Spleen (tissue), 11 donors: ENCODE measurements at regions not wholly inside any gene's neighbourhood (a gene's known extent, or its start where the extent isn't known, plus 50 kb on each side); places are given as distances from the start of the nearest gene placed in this dataset.

Experiments
- DNase-seq: peaks from one replicate; pipeline ENCODE4 v3.0.0-alpha.2; 2020
- H3K27ac ChIP-seq, 8 donors: fragments of 200-600 bp; sonication (generic) in 7 of 8; 1 replicate in 4 of 8; 2 replicates in 4 of 8; pipeline versions ENCODE4 v1.5.0 to v1.8.0; 2016 to 2021; ENCODE audit warnings: inconsistent platforms in 4 of 8, mild to moderate bottlenecking in 4 of 8, moderate library complexity in 1 of 8
- H3K27me3 ChIP-seq, 7 donors: fragments of 200-600 bp; sonication (generic) in 6 of 7; replicated peaks in 1 of 7; 1 replicate in 4 of 7; 2 replicates in 3 of 7; pipeline versions ENCODE4 v1.5.0 to v1.8.0; 2016 to 2021; ENCODE audit warnings: inconsistent platforms in 3 of 7, mild to moderate bottlenecking in 1 of 7
- H3K36me3 ChIP-seq, 6 donors: fragments of 200-600 bp; sonication (generic) in 5 of 6; 1 replicate in 4 of 6; 2 replicates in 2 of 6; pipeline versions ENCODE4 v1.5.0 to v1.8.0; 2016 to 2021; ENCODE audit warnings: inconsistent platforms in 2 of 6
- H3K4me1 ChIP-seq, 6 donors: fragments of 200-600 bp; sonication (generic) in 5 of 6; 1 replicate in 3 of 6; 2 replicates in 3 of 6; pipeline versions ENCODE4 v1.5.0 to v1.8.0; 2016 to 2021; ENCODE audit warnings: inconsistent platforms in 3 of 6
- H3K4me3 ChIP-seq, 8 donors: fragments of 200-600 bp; sonication (generic) in 7 of 8; 1 replicate in 4 of 8; 2 replicates in 4 of 8; pipeline versions ENCODE4 v1.5.0 to v1.8.0; 2016 to 2021; ENCODE audit warnings: inconsistent platforms in 4 of 8, mild to moderate bottlenecking in 4 of 8, moderate library complexity in 2 of 8
- H3K9me3 ChIP-seq, 8 donors: fragments of 200-600 bp; sonication (generic) in 7 of 8; 1 replicate in 4 of 8; 2 replicates in 4 of 8; pipeline versions ENCODE4 v1.5.0 to v1.8.0; 2016 to 2021; ENCODE audit warnings: inconsistent platforms in 4 of 8
- POLR2A ChIP-seq, 3 donors: fragments of 450-650 bp; IDR thresholded peaks; one replicate each; pipeline ENCODE4 v1.5.1; 2017; ENCODE audit warnings: antibody characterized with exemption in 3 of 3, mild to moderate bottlenecking in 1 of 3
- POLR2AphosphoS5 ChIP-seq, 3 donors: sonication (generic); formaldehyde crosslinking; IDR thresholded peaks; one replicate each; pipeline ENCODE4 v1.5.1; 2017; ENCODE audit warnings: antibody characterized with exemption in 3 of 3
- WGBS, 5 donors: extraction: QIAGEN DNeasy Blood & Tissue Kit in 3 of 5; methylation state at CpG; one replicate each; pipeline versions ENCODE4 v1.1.5 to v1.1.7; 2013 to 2018; 5-methylcytosine and 5-hydroxymethylcytosine counted together
- intact Hi-C: fragments of 100-400 bp; cut with DNase I; formaldehyde crosslinking; loops from one replicate; pipeline ENCODE4 v1.15.0; 2023; ENCODE audit warnings: low total_unique reads
- TF ChIP-seq, protein P1 (sequence below), 11 experiments: fragments of 200-600 bp in 7 of 11; fragments of 450-650 bp in 4 of 11; sonication (generic) in 4 of 11; IDR thresholded peaks in 8 of 11; conservative IDR thresholded peaks in 3 of 11; 1 replicate in 7 of 11; 2 replicates in 4 of 11; pipeline versions ENCODE4 v1.4.0 to v1.8.0; 2016 to 2021; ENCODE audit warnings: antibody characterized with exemption in 11 of 11, inconsistent platforms in 4 of 11, mild to moderate bottlenecking in 1 of 11
- donor health status: healthy with polysubstance abuse.
- donor health status: DM: no; HTN: no; CAD: no; lungs with moderate emphysema.
- donor health status: DM: no; HTN: no; CAD: no.
- donor health status: Bipolar disorder and iron deficiency.
- donor health status: healthy.
- donor health status: DM: no; HTN: no; CAD: no.
- donor health status: DM: yes; HTN: yes; CAD: no.

DNA sequence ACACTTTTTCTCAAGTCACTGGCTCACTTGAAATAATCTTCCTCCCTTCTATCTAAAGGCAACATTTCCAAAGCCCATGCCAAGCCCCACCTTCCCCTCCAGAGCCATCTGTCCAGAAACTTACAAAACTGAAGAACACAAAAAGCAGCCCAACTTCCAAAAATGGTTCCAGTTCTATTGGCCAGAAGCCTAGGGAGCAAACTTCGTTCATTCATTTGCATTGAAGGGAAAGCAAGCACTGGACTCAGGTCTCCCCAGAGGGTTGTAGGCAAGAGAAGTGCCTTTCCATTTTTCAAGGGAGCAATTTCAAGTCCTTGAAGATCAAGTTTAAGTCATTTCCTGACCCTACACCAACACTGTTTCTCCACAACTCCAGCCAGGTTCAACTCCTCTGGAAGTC is 585.0 kb downstream of the BCL11A start:
- intact Hi-C loops, result no loop called here

DNA sequence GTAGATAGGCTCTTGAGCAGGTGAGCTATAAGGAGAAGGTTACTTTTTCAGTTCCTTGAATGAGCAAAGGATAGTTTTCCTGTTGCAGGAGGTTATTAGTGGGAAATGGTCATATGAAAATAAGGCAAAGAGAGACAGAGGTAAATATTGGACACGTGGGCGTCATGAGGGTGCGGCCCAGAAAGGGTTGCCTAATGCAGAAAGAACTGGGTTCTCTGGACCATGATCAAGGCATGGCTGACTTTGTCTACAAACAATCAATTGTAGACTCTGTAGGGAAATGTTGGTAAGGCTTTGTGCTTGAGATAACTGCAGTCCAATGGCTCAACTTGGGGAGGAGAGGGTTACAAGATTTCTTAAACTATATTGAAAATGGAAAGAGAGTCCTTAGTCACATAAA is 585.8 kb downstream of the BCL11A start:
- no peaks in the 10 kb centered on the region for H3K36me3 ChIP-seq
- intact Hi-C loops, result no loop called here
- TF ChIP-seq POLR2A (IDR thresholded peaks at IDR 0.05) (no peak), POLR2AphosphoS5 (IDR thresholded peaks at IDR 0.05) (no peak)
- TF ChIP-seq, protein P1, sequence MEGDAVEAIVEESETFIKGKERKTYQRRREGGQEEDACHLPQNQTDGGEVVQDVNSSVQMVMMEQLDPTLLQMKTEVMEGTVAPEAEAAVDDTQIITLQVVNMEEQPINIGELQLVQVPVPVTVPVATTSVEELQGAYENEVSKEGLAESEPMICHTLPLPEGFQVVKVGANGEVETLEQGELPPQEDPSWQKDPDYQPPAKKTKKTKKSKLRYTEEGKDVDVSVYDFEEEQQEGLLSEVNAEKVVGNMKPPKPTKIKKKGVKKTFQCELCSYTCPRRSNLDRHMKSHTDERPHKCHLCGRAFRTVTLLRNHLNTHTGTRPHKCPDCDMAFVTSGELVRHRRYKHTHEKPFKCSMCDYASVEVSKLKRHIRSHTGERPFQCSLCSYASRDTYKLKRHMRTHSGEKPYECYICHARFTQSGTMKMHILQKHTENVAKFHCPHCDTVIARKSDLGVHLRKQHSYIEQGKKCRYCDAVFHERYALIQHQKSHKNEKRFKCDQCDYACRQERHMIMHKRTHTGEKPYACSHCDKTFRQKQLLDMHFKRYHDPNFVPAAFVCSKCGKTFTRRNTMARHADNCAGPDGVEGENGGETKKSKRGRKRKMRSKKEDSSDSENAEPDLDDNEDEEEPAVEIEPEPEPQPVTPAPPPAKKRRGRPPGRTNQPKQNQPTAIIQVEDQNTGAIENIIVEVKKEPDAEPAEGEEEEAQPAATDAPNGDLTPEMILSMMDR (IDR thresholded peaks at IDR 0.05 in 8 of 11, conservative IDR thresholded peaks at IDR 0.05 in 3 of 11), result no peak
- no peaks in the 10 kb centered on the region for H3K27me3 ChIP-seq
- no peaks in the 10 kb centered on the region for H3K4me1 ChIP-seq
- H3K9me3 ChIP-seq, result no peaks in the 10 kb centered on the region
- no peak overlapping the region for H3K27ac ChIP-seq
- 91 to 97% (median 94%) methylated on average over 3 of the region's 3 CpGs for WGBS, 5 donors
- H3K4me3 ChIP-seq, result no peak overlapping the region
- no peak for DNase-seq

More for the DNA sequence above, 585.0 kb downstream of the BCL11A start:
- Histone ChIP-seq H3K27me3 (no peaks in the 10 kb centered on the region), H3K4me1 (no peaks in the 10 kb centered on the region), H3K9me3 (no peaks in the 10 kb centered on the region), H3K4me3 (no peak overlapping the region), H3K36me3 (no peaks in the 10 kb centered on the region), H3K27ac (no peak overlapping the region)
- TF ChIP-seq POLR2AphosphoS5 (IDR thresholded peaks at IDR 0.05), result no peak
- TF ChIP-seq, protein P1 (IDR thresholded peaks at IDR 0.05 in 8 of 11, conservative IDR thresholded peaks at IDR 0.05 in 3 of 11), result no peak
- TF ChIP-seq POLR2A (IDR thresholded peaks at IDR 0.05), result no peak
- no peak for DNase-seq
- 42 to 74% (median 64%) methylated on average over 1 of the region's 1 CpG for WGBS, 5 donors

DNA sequence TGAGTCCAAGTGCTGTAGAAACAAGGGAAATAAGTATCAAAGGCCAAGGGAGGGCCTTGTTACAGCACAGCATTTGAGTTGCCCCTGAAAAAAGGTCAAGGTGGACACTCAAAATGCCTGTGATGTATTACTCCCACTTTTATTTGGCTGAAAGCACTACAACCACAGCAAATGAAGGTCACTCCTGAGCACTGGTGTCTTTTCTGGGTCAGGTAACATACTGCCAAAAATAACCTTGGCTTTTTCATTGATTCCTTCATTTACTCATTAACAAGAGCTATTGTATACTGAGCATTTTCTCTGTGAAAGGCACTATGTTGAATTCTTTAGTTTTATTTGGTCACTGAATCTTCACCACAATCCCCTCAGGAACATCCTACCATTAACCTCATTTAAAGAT is 590.3 kb downstream of the BCL11A start:
- Histone ChIP-seq H3K4me3 (no peak overlapping the region), H3K27ac (no peak overlapping the region), H3K27me3 (no peaks in the 10 kb centered on the region), H3K36me3 (no peaks in the 10 kb centered on the region), H3K9me3 (no peaks in the 10 kb centered on the region), H3K4me1 (peaks cover 0 to 4% (median 0%) of the 10 kb centered on the region in 6 donors)
- TF ChIP-seq POLR2A (IDR thresholded peaks at IDR 0.05), result no peak
- TF ChIP-seq, protein P1 (IDR thresholded peaks at IDR 0.05 in 8 of 11, conservative IDR thresholded peaks at IDR 0.05 in 3 of 11), result no peak
- no peak for TF ChIP-seq POLR2AphosphoS5 (IDR thresholded peaks at IDR 0.05)
- no peak for DNase-seq
- intact Hi-C loops, result no loop called here

DNA sequence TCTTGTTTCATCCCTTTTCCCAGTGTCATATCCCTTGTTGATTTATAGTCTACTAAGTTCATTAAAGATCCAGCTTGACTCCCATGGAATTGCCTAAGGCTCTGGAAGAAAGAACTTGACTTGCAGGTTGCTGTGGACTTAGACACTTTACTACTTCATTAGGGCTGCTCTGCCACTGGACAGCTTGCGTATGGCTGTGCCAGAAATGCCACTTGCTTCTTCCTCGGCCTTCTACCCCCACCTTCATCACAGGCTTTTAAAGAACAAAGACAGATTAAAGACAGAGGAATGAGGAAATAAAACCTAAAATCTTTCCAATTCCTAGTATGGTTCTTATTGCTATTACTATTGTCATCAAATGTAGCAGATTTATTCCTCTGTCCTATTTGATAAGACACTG is 591.7 kb downstream of the BCL11A start:
- Histone ChIP-seq H3K36me3 (no peaks in the 10 kb centered on the region), H3K4me3 (no peak overlapping the region), H3K9me3 (no peaks in the 10 kb centered on the region), H3K27ac (no peak overlapping the region), H3K27me3 (no peaks in the 10 kb centered on the region), H3K4me1 (peaks cover 0 to 4% (median 0%) of the 10 kb centered on the region in 6 donors)
- TF ChIP-seq, protein P1 (IDR thresholded peaks at IDR 0.05 in 8 of 11, conservative IDR thresholded peaks at IDR 0.05 in 3 of 11), result no peak
- TF ChIP-seq POLR2A (IDR thresholded peaks at IDR 0.05), result no peak
- no peak for TF ChIP-seq POLR2AphosphoS5 (IDR thresholded peaks at IDR 0.05)
- DNase-seq, result no peak
- WGBS, 5 donors, result 75 to 85% (median 82%) methylated on average over 2 of the region's 2 CpGs
- intact Hi-C loops, result no loop called here
